Mucosa of descending colon (tissue), 3 donors: ENCODE measurements at regions not wholly inside any gene's neighbourhood (a gene's known extent, or its start where the extent isn't known, plus 50 kb on each side); places are given as distances from the start of the nearest gene placed in this dataset.
"Not testable (repeated sequence)": the region's sequence is repeated elsewhere in the genome, so short reads cannot be mapped to it uniquely, and the experiment has no call there.

Source experiments
- ATAC-seq: fragments of 200-7000 bp; cut with Tn5 transposase; one replicate; pipeline ENCODE4 v1.9.1; 2020; ENCODE audit warnings: mild to moderate bottlenecking, moderate library complexity
- DNase-seq, 3 donors: peaks; one replicate each; pipeline ENCODE4 v3.0.0-alpha.2; 2020
- H3K36me3 ChIP-seq: fragments of 200-600 bp; one replicate; pipeline ENCODE4 v1.8.0; 2021; ENCODE audit warnings: low read depth, mild to moderate bottlenecking
- H3K4me1 ChIP-seq: fragments of 200-600 bp; one replicate; pipeline ENCODE4 v1.8.0; 2021; ENCODE audit warnings: low read depth, mild to moderate bottlenecking
- H3K4me3 ChIP-seq: fragments of 200-600 bp; one replicate; pipeline ENCODE4 v1.8.0; 2021; ENCODE audit warnings: mild to moderate bottlenecking
- H3K9me3 ChIP-seq: fragments of 200-600 bp; one replicate; pipeline ENCODE4 v1.8.0; 2021; ENCODE audit warnings: mild to moderate bottlenecking
- CTCF ChIP-seq: fragments of 200-600 bp; IDR thresholded peaks from one replicate; pipeline ENCODE4 v1.8.0; 2022; ENCODE audit warnings: antibody characterized with exemption, mild to moderate bottlenecking
- intact Hi-C, 2 donors: fragments of 100-400 bp; cut with DNase I in 1 of 2; cut with micrococcal nuclease in 1 of 2; formaldehyde crosslinking; loops; one replicate each; pipeline versions ENCODE4 v1.11.0 to v1.11.1; 2022; cut with DNase I, micrococcal nuclease
- donor health status: DM: no; HTN: no; CAD: no; lungs with moderate emphysema.
- donor health status: DM: no; HTN: no; CAD: no.
- donor health status: DM: no; HTN: yes; CAD: no.

GRCh38 chr1:88618331-88618730 is 65.7 kb upstream of the PKN2 start:
- no peak for TF ChIP-seq CTCF
- intact Hi-C loops = no loop called here
- ATAC-seq = no peak
- Histone ChIP-seq H3K36me3 (no peaks in the 10 kb centered on the region), H3K9me3 (peaks cover 19% of the 10 kb centered on the region), H3K4me3 (no peak overlapping the region), H3K4me1 (no peaks in the 10 kb centered on the region)
- no peak for DNase-seq

GRCh38 chr1:88623101-88623500 is 61.0 kb upstream of the PKN2 start:
- intact Hi-C loops, H3K4me1 ChIP-seq, DNase-seq, ATAC-seq, H3K4me3 ChIP-seq, H3K36me3 ChIP-seq: not testable (repeated sequence)
- peaks cover 13% of the 10 kb centered on the region for H3K9me3 ChIP-seq
